Keratinocyte (primary cell): ENCODE measurements at regions not wholly inside any gene's neighbourhood (a gene's known extent, or its start where the extent isn't known, plus 50 kb on each side); places are given as distances from the start of the nearest gene placed in this dataset.

Source experiments
- EZH2 ChIP-seq: IDR thresholded peaks from one replicate; pipeline ENCODE4 v1.6.1; 2012; ENCODE audit warnings: inconsistent platforms, mild to moderate bottlenecking, low read length, moderate library complexity
- TF ChIP-seq, protein P1 (sequence below), 3 experiments: IDR thresholded peaks in 1 of 3; conservative IDR thresholded peaks in 1 of 3; optimal IDR thresholded peaks in 1 of 3; 2 replicates in 2 of 3; 3 replicates in 1 of 3; pipeline versions ENCODE3 to v1.5.1; 2011; ENCODE audit warnings: low read length in 3 of 3, mild to moderate bottlenecking in 3 of 3, moderate library complexity in 2 of 3, control low read depth in 1 of 3, inconsistent platforms in 1 of 3; ENCODE audit not compliant: insufficient read depth in 2 of 3; ENCODE audit errors: extremely low read depth in 1 of 3

DNA sequence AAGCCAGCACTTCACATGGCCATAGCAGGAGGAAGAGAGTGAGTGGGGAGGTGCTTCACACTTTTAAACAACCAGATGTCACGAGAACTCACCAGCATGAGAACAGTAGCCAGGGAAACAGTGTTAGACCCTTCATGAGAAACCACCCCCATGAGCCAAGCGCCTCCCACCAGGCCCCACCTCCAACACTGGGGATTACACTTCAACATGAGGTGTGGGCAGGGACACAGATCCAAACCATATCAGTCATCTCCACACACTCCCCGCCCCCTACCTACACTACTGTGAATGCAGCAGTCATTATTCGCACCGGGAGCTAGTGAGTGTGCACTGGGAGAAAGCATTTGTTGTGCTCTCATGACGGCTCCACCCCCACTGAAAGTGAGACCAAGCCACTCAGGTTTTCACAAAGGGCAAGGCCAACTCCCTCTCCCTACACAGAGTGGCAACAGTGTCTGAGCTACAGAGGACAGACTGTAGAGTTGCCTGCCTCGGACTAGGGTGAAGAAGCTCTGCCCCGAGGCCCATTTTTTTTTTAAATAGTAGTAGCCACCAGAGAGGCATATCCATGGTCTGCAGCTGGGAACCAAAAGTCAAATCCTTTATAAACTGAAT, 125.6 kb downstream of the BARHL2 start:
- TF ChIP-seq, protein P1, sequence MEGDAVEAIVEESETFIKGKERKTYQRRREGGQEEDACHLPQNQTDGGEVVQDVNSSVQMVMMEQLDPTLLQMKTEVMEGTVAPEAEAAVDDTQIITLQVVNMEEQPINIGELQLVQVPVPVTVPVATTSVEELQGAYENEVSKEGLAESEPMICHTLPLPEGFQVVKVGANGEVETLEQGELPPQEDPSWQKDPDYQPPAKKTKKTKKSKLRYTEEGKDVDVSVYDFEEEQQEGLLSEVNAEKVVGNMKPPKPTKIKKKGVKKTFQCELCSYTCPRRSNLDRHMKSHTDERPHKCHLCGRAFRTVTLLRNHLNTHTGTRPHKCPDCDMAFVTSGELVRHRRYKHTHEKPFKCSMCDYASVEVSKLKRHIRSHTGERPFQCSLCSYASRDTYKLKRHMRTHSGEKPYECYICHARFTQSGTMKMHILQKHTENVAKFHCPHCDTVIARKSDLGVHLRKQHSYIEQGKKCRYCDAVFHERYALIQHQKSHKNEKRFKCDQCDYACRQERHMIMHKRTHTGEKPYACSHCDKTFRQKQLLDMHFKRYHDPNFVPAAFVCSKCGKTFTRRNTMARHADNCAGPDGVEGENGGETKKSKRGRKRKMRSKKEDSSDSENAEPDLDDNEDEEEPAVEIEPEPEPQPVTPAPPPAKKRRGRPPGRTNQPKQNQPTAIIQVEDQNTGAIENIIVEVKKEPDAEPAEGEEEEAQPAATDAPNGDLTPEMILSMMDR (optimal IDR thresholded peaks at IDR 0.05 in 1 of 3, IDR thresholded peaks at IDR 0.05 in 1 of 3, conservative IDR thresholded peaks at IDR 0.05 in 1 of 3; ENCODE audit: extremely low read depth in 1 of 3, insufficient read depth in 2 of 3, low read length in 3 of 3): no peak
- TF ChIP-seq EZH2: no peak
